ENCODE measurements at regions not wholly inside any gene's neighbourhood (a gene's known extent, or its start where the extent isn't known, plus 50 kb on each side); places are given as distances from the start of the nearest gene placed in this dataset.

GRCh38 chr13:24083141-24083540 lies 77.4 kb upstream of the SPATA13 start:
- DNase-seq (ENCODE audit: low read depth), result no peak

GRCh38 chr13:24083722-24084421 lies 76.6 kb upstream of the SPATA13 start:
- no peak for DNase-seq (ENCODE audit: low read depth)

- no peak for DNase-seq (ENCODE audit: low read depth)
These were observed 74.9 kb upstream of the SPATA13 start for GRCh38 chr13:24085662-24086061.

GRCh38 chr13:24086642-24087041 lies 73.9 kb upstream of the SPATA13 start:
- no peak for DNase-seq (ENCODE audit: low read depth)

GRCh38 chr13:24087605-24088225 lies 72.8 kb upstream of the SPATA13 start:
- DNase-seq (ENCODE audit: low read depth), result no peak

- no peak for DNase-seq (ENCODE audit: low read depth)
These were observed 70.5 kb upstream of the SPATA13 start for GRCh38 chr13:24090049-24090448.

GRCh38 chr13:24091080-24091479 lies 69.4 kb upstream of the SPATA13 start:
- DNase-seq (ENCODE audit: low read depth), result no peak

- DNase-seq (ENCODE audit: low read depth), result no peak
These were observed 68.4 kb upstream of the SPATA13 start for GRCh38 chr13:24092108-24092507.

- no peak for DNase-seq (ENCODE audit: low read depth)
These were observed 67.5 kb upstream of the SPATA13 start for GRCh38 chr13:24093047-24093446.

GRCh38 chr13:24096659-24097058 lies 63.9 kb upstream of the SPATA13 start:
- DNase-seq (ENCODE audit: low read depth), result no peak

- DNase-seq (ENCODE audit: low read depth), result no peak
These were observed 63.5 kb upstream of the SPATA13 start for GRCh38 chr13:24097064-24097463.

GRCh38 chr13:24097667-24098066 lies 62.9 kb upstream of the SPATA13 start:
- no peak for DNase-seq (ENCODE audit: low read depth)

GRCh38 chr13:24099490-24099889 lies 61.0 kb upstream of the SPATA13 start:
- DNase-seq (ENCODE audit: low read depth), result no peak

GRCh38 chr13:24100188-24100587 lies 60.3 kb upstream of the SPATA13 start:
- no peak for DNase-seq (ENCODE audit: low read depth)

- DNase-seq (ENCODE audit: low read depth), result no peak
These were observed 56.6 kb upstream of the SPATA13 start for GRCh38 chr13:24103782-24104372.

GRCh38 chr13:24104723-24105122 lies 55.8 kb upstream of the SPATA13 start:
- no peak for DNase-seq (ENCODE audit: low read depth)

- DNase-seq (ENCODE audit: low read depth), result no peak
These were observed 54.1 kb upstream of the SPATA13 start for GRCh38 chr13:24106429-24106828.

GRCh38 chr13:24107955-24108614 lies 52.4 kb upstream of the SPATA13 start:
- DNase-seq (ENCODE audit: low read depth), result no peak

- DNase-seq (ENCODE audit: low read depth), result no peak
These were observed 51.9 kb upstream of the SPATA13 start for GRCh38 chr13:24108615-24108965.

- no peak for DNase-seq (ENCODE audit: low read depth)
These were observed 50.5 kb upstream of the SPATA13 start for GRCh38 chr13:24110011-24110410.

Data from T-helper 22 cell (primary cell).